GM18909 (cell line): ENCODE measurements at regions not wholly inside any gene's neighbourhood (a gene's known extent, or its start where the extent isn't known, plus 50 kb on each side); places are given as distances from the start of the nearest gene placed in this dataset.
"Not testable (repeated sequence)": the region's sequence is repeated elsewhere in the genome, so short reads cannot be mapped to it uniquely, and the experiment has no call there.

Experiments used
- ATAC-seq: cut with Tn5 transposase; IDR thresholded peaks from one replicate; pipeline ENCODE4 v1.9.1; 2021; ENCODE audit warnings: mild to moderate bottlenecking; ENCODE audit not compliant: unreplicated experiment, poor library complexity

DNA sequence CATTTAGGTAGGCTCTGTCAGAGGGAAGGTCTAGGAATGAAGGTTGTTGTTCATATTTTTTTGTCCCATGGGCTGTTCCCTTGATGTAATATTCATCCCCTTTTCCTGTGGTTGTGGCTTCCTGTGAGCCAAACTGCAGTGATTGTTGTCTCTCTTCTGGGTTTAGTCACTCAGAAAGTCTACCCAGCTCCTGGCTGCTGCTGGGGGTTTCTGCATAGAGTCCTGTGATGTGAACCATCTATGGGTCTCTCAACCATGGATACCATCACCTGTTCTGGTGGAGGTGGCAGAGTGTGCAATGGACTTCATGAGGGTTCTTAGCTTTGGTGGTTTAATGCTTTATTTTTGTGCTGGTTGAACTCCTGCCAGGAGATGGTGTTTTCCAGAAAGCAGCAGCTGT, 122.8 kb downstream of the ZC4H2 start:
- no peak for ATAC-seq

DNA sequence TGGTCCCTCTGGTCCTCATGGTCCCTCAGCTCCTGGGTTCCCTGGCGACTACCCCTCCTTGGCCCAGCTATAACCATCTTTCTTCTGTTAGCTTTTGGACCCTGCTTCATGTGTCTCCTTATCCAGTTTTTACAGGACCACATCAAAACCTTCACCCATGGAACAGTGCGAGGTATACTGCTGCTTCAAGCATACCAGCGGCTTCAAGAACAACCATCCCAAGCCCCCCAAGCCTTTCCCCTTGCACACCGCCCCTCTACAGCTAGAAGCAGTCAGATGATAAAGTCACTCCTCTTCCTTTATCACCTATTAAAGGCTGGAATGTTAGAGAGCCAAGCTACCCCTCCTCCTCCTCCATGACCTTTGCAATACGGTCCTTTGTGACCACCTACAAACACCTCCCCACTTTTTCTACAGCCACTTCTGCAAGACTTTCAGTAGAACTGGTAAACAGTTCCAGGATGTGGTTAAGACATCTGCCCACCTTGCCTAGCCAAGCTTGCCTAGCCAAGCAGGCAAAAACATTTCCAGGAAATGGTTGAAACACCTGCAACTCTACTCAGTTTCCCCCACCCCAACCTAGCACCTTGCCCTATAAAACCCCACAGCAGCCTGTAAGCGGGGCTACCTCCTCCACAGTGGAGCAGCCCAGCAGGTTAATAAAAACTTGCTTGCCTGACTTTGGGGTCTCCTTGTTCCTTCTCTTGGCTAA, 125.7 kb downstream of the ZC4H2 start:
- ATAC-seq: peak; percentile 69

DNA sequence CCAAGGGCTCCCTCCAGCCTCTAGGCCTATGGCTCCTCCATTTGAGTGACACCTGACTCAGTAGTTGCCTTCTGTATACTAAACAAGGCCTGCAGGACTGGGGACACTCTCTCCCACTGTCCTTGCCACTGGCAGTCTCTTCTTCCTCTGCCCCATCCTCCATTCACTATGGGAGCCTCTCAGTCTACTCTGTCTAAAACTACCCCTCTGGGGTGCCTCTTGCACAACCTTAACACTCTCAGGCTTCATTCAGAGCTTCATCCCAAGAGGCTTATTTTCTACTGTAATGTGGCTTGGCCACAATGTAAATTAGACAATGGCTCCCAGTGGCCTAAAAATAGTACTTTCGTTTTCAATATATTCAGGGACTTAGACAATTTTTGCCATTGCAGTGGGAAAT, 133.0 kb downstream of the ZC4H2 start:
- no peak for ATAC-seq

DNA sequence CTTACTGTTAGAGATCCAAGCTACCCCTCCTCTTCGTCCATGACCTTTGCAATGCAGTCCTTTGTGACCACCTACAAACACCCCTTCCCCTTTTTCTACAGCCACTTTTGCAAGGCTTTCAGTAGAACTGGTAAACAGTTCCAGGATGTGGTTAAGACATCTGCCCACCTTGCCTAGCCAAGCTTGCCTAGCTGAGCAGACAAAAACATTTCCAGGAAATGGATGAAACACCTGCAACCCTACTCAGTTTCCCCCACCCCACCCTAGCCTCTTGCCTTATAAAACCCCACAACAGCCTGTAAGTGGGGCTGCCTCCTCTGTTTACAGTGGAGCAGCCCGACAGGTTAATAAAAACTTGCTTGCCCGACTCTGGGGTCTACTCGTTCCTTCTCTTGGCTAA, 133.8 kb downstream of the ZC4H2 start:
- peak; percentile 88 for ATAC-seq

DNA sequence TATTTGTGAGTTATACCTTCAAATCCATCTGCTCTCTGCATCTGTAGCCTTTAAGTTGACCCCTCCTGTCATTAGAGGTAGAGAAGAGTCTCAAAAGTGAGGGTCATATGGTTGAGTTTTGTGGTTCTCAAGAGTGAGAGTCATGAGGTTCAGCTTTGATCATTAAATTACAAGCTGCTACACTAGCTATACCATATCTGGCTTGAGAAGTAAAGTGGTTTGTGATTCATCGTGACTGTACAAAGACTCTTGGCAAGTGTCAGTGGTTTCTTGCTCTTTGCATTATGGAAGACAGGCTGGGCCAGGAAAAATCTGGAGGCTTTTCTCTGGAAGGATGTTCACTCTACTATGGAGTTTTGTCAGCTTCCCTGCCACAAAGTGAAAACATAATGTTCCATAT, 170.6 kb downstream of the ZC4H2 start:
- ATAC-seq: no peak

DNA sequence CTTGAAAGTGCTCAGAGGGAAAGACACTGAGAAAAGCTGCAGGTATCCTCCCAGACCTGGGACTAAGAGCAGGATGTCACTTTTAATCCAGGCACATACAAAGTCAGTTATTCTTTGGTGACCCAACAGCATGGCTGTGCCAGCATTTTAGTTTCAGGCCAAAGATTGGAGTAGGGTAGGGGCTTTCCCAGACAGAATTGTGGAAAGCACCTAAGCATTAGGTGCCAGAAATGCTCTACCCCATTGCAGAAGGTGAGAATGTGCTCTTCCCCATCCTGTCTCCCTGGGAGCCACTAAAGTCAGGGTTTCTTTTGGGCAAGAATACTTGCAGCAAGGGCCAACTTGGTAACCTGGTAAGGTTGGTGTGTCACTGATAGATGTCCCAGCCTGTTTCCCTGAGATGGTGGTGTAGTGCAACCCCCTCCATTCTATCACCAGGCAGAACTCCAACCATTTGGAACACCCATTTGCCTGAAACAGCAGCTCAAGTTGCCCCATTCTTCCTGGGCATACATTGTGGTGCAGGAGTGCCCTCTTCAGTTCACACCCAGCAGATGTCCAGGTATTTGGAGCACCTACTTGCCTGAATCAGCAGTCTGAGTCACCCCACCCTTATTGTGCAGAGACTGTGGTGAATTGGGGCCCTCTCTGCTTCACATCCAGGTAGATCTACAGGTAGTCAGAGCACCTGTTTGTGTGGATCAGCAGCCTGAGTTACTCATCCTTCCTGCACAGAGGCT, 183.5 kb downstream of the ZC4H2 start:
- ATAC-seq: no peak

DNA sequence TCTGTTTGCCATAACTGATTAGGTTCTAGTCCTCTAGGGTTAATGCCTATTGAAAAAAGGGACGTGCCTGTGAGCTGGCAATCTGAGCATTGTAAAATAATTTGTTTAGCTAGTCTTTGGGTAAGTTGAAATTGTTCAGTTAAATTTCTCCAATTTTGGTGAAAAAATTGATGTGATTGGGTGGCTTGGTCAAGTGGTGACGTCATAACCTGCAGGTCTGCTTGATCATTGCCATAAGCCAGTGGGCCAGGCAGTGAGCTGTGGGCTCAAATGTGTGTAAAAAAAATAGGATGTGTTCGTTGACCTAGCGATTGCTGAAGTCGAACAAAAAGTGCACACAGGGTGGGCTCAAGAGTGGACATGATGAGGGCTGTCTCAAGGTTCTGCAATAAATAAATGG, 193.3 kb downstream of the ZC4H2 start:
- no peak for ATAC-seq

DNA sequence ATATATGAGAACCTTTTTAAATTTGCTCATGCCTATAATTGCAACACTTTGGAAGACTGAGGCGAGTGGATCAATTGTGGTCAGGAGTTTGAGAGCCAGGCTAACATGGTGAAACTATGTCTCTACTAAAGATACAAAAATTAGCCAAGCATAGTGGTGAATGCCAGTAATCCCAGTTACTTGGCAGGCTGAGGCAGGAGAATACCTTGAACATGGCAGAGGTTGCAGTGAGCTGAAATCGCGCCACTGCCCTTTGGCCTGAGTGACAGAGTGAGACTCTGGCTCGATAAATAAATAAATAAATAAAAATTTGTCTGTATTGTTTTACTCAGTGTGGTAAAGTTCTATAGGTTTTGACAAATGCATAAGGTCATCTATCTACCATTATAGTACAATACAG, 218.2 kb downstream of the ZC4H2 start:
- ATAC-seq: no peak

GRCh38 chrX:64739792-64740378, 236.4 kb downstream of the ZC4H2 start:
- ATAC-seq: no peak

- no peak for ATAC-seq
Measured at GRCh38 chrX:64698317-64698716, 277.9 kb downstream of the ZC4H2 start.

DNA sequence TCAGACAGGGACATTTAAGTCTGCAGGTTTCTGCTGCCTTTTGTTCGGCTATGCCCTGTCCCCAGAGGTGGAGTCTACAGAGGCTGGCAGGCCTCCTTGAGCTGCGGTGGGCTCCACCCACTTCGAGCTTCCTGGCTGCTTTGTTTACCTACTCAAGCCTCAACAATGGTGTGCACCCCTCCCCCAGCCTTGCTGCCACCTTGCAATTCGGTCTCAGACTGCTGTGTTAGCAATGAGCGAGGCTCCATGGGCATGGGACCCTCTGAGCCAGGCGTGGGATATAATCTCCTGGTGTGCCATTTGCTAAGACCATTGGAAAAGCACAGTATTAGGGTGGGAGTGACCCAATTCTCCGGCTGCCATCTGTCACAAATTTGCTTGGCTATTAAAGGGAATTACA, 280.9 kb downstream of the ZC4H2 start:
- ATAC-seq: not testable (repeated sequence)

DNA sequence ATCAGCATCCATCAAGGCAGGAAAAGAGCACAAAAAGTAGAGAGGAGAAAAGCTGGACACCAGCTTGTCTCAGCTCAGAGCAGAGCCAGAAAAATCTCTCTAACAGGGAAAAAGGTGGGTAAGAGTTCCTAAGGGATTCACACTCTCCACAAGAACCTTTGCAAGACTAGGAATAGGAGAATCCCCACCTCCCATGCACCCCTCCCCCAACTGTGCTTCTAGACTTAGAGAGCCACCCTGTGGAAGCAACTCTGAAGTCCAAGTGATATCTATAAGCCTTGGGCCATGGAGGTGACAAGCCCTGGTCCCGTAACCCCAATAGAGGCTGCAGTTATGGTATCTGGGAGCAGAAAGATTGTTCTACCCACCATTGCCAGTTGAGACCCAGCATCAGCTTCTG, 267.6 kb upstream of the MTMR8 start:
- no peak for ATAC-seq

DNA sequence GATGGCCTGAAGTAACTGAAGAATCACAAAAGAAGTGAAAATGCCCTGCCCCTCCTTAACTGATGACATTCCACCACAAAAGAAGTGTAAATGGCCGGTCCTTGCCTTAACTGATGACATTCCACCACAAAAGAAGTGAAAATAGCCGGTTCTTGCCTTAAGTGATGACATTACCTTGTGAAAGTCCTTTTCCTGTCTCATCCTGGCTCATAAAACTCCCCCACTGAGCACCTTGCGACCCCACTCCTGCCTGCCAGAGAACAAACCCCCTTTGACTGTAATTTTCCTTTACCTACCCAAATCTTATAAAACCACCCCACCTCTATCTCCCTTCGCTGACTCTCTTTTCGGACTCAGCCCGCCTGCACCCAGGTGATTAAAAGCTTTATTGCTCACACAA, 262.0 kb upstream of the MTMR8 start:
- ATAC-seq: not testable (repeated sequence)

- no peak for ATAC-seq
Measured at GRCh38 chrX:64642482-64642881, 247.2 kb upstream of the MTMR8 start.
